Kidney capillary endothelial cell (primary cell): ENCODE measurements at regions not wholly inside any gene's neighbourhood (a gene's known extent, or its start where the extent isn't known, plus 50 kb on each side); places are given as distances from the start of the nearest gene placed in this dataset.

Experiments
- DNase-seq: peaks from one replicate; pipeline ENCODE4 v3.0.0-alpha.2; 2018; ENCODE audit warnings: low spot score

DNA sequence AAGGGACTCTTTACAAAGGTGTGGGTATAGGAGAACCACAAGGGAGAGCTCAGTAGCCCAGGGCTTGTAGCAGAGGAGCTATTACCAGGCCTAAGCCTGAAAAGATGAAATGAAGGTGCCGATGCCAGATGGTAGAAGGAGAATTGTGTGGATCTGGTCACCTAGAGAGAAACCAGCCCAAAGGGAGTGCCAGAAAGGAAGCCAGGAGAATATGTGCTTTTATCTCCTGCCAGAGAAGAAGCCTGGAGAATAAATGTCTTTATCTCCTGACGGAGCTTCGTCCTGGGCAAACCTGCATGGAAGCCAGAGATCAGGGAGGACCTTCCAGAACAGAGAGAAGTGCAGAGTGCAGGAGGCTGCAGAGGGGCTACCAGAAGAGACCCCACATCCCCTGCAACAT lies 142.6 kb downstream of the MED10 start:
- no peak for DNase-seq

DNA sequence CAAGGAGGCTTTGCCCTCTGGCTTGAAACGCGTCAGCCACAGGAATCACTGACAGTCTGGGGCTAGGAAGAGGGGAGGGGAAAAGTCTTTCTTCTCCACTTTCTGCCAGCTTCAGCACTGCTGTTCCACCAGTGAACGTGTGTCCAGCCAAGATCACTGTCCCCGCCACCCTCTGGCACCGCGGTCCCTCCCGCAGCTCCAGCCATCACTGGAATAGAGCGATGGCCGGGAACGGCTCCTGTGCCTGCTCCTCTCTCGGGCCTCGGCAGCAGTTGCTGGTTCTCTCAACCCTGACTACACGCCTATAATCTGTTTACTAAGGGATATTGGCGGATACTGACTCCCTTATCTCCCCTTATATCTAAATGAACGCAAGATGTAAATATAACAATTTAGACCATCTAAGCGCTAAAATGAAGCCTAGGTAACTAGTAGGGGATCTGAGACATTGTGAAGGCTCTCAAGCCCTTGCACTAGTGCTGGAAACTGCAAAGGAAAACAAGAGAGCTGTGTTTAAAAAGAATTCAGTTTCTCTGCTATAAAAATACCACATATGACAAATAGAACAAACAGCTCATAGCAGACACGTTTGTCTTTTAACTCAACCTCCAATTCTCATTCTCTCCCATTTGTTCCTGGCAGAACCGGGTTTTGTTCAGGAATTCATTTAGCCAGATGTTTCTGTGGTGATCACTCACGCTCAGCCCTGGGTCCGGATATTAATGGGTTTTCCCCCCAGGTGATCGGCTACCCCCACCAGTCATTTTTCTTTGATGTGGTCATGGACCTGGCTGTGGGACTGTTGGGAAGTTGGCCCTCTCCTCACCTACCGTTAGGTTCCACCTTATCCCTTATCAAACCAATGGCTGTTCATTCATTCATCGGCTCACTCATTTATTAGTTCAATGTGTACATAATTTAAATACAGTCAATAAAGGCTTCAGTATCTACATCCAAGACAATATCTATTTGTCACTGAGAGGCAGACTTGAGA lies 149.8 kb downstream of the MED10 start:
- DNase-seq: no peak

DNA sequence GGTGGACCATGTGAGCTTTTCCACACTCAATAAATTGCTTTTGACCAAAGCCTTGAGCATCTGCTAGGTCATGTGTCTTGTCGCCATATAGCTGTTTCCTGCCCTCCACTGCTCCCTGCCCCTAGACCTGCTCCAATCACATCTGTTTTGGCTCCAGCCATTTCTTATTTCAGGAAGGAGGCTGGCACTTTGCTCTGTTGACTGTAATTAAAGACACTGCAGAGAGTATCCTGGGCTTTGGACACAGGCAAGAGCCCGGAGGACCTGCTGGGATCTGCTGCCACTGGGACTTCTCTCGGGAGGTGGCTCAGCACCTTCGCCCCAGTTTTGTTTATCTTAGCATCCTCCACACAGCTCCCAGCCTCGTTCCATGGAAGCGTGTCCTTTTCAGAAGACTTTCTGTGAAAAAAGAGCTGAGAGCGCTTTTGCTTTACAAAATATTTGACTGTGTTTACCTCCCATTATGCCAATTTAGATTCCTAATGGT lies 153.2 kb downstream of the MED10 start:
- DNase-seq: no peak

DNA sequence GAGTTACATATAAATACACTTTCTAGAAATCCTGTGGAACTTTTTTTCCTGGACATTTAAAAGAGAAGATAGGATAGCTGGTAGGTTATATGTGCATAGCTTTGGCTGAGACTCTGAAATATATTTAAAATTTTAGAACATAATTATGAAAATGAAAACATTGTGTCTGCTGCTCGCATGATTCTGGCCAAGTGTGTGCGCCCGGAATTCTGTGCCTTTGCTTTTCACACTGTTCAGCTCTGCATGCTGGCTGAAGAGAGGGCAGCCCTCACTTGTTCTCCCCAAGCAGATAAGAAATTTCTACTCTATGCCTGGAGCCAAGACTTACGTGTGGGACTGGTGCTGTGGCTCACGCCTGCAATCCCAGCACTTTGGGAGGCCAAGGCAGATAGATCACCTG lies 153.9 kb downstream of the MED10 start:
- DNase-seq: no peak

DNA sequence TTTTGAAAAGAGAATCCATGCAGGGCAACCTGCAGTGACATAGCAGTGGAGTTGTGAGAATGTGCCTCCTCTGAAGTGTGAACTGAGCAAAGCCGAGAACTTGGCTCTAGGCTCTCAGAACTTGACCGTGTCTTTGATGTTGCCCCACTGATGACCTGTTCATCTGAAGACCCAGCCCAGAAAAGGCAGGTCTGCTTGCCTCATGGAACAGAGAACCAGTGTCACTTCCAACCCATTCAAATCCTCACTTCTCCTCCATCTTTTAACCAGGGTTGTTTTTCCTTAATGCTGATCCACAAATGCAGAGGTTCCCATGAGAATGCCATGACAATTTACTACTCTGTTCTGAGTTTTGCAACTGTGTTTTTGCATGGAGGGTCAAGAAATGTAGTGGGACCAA lies 155.4 kb downstream of the MED10 start:
- no peak for DNase-seq

DNA sequence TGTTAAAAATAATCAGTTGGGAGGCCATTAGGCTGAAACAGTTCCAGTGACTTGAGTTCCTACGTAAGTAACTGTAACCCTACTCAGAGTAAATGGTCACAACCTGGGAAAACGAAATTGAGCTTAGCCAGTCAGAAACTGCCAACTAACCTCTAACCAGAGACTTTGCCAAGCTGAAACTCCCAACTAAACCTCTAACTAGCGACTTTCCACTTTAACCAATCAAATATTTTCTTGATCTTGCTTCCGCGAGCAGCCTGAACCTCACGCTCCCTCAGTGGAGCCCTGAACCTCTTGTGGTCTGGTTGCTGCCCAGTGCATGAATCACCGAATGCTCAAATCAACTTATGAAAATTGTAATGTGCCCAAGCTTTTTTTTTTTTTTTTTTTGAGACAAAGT lies 156.2 kb downstream of the MED10 start:
- DNase-seq: no peak

DNA sequence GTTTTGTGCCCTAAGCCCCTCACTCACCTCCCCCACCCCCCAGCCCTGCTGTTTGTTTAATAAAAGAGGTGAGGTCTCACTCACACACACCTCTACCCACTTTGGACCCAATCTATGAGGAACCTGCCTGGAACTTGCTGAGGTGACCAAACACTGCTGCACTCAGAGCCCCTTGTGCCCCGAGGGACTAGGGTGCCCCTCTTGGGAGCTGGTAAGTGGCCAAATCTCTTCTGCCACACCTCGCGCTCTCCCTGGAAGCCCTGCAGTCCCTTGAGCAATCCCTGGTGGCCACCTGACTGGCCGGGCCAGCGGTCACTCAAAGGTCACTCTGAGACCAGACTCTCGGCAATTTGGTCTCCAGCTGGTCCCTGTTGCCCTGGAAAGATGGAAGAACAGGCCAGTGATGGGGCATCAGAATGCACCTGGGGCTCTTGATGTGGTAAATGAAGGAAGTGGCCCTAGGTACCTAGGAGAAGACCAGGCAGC lies 157.2 kb downstream of the MED10 start:
- no peak for DNase-seq

DNA sequence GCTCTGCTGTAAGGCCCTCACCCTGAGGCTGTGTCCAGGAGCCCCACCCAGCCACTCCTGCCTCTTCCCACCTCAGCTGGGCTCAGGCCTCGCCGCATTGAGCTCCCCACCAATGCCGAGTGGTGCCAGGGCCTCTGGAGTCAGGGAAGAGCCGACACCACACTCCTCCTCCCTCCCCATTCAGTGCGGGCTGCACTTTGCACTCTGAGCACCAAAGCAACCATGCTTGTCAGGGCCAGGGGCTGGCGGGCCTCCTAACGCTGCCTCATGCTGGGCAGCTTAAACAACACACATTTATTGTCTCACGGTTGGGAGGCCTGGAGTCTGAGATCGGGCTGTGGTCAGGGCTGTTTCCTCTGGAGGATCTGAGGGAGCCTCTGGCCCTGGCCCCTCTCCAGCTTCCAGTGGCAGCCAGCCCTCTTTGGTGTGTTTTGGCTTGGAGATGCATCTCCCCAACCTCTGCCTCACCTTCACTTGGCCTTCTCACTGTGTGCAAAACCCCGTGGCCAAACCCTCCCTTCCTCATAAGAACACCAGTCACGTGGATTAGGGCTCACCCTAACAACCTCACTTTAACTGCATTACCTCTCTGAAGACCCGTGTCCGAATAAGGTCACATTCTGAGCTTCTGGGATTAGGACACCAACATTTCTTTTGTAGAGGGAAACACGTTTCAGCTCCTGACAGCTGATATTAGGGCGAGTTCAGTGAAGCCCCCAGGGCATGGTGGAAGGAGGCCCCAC lies 157.8 kb downstream of the MED10 start:
- no peak for DNase-seq

DNA sequence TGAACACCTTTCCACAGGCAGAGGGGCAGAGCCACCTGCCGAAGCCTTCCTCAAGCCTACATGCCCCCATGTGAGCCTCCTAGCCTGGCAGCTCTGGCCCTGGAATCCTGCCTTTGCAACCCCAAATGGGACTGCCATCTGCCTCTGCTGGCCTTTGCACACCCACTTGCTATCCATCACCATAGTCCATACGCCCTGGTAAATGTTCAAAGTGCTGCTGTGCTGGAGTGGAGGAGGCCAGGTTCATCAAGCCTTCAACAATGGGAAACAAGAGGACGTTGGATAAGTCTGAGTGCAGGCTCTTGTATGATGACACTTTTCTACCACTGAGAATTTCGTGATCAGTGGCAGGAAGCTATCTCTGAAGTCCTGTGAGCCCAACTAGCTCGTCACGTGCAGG lies 159.8 kb downstream of the MED10 start:
- DNase-seq: no peak

DNA sequence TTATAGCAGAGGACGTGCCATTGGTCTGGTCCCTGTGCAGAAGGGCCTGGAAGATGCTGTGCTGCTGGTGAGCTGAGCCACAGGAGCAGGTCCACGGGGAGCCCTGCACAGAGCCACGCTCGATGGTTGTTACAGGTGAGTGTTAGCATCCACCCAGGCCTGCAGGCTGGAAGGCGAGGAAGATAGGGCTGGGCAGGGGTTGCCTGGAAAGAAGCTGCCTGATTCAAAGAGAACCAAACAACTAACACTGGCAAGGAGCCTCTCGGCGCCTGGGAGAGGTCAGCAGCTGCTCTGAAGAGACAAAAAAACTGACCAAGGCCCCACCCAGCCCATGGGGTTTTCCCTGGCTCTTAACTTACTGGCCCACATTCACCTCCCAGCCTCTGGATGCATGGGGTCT lies 160.2 kb downstream of the MED10 start:
- no peak for DNase-seq

DNA sequence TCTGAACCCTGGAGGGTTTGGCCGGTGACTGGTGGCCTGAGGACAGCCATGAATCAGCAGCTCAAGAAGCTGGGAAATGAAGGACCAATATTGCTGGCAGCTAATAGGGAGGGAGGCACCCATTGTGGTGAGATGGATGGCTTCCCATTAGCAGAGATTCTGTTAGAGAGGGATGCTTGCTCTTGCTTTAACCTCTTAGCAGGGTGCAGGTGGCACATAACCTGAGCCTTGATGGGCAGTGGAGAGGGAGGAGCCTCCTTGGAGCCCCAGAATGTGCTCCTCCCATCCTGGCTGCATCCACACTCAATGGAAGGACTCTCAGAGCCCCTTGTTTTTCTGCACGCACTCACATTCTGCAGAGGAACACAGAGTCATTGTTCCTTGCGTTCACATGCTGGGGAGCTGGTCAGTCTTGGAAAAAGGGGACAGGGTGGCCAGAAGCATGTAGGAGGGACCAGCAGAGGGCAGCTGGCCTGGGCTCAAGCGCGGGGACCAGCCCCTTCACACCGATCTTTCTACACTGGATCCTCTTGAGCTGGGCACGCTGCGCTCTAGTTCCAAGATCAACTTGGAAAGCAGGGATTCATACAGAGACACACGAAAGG lies 161.8 kb downstream of the MED10 start:
- DNase-seq: no peak

DNA sequence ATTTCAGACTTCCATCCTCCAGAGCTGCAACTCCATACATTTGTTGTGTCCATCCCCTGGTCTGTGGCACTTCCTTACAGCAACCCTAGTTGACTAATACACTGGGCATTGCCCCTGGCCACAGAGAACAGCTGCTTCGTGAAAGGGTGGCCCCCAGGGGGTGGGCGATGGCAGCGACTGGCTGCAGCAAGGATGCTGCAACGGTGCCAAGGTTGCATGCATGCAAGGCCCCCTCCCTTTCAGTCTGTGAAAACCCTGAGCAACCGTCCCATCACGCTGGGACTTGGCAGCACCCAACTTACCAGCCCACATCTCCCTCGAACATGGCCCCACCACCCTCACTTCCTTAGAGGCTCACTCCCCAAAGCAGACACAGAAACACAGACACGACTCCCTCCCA lies 162.5 kb downstream of the MED10 start:
- DNase-seq: no peak

DNA sequence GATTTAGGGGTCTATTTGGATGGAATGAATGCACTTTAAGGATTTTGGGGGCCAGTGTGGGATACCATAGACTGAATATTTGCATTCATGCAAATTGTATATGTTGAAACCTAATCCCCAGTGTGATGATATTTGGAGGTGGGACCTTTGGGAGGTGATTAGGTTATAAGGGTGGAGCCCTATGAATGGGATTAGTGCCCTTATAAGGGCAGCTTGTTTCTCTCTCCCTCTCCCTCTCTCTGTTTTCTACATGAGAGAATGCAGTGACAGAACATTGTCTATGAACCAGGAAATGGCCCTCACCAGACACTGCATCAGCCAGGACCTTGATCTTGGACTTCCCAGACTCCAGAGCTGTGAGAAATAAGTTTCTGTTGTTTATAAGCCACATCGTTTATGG lies 166.1 kb downstream of the MED10 start:
- no peak for DNase-seq

DNA sequence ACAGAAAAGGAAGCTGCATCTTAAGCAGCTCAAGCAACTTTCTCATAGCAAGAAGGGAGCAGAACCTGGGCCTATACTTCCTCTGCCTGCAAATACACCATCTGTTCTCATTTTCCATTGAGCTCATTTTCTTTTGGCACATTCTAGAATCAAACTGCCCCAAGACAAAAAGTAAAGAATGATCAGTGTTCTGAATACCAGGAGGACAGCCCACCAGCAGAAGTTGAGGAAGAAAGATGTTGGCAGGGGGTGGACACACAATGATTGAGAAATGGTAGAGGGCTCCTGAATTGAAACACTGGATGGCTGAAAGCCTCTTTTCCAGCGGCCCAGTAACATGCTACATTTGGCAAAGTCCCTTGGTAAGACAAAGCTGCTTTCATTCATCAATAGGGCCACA lies 171.8 kb downstream of the MED10 start:
- DNase-seq: no peak

DNA sequence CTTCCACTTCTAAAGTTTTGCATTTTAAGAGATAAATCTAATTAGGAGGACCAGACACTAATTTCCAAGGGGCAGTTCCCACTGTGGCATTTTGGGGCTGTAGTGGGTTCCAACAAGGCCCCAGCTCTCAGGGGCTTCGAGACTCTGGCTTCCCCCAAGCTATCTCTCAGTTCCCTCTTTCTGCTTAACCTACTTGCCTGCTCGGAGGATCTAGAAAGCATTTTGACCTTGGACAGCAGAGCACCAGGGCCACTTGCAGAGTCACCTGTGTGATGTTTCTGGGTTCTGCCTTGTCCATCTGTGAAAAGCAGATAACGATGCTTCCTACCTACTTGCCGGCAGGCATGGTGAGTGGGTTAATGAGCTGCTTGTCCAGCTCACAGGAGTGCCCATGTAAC lies 175.4 kb downstream of the MED10 start:
- DNase-seq: no peak

DNA sequence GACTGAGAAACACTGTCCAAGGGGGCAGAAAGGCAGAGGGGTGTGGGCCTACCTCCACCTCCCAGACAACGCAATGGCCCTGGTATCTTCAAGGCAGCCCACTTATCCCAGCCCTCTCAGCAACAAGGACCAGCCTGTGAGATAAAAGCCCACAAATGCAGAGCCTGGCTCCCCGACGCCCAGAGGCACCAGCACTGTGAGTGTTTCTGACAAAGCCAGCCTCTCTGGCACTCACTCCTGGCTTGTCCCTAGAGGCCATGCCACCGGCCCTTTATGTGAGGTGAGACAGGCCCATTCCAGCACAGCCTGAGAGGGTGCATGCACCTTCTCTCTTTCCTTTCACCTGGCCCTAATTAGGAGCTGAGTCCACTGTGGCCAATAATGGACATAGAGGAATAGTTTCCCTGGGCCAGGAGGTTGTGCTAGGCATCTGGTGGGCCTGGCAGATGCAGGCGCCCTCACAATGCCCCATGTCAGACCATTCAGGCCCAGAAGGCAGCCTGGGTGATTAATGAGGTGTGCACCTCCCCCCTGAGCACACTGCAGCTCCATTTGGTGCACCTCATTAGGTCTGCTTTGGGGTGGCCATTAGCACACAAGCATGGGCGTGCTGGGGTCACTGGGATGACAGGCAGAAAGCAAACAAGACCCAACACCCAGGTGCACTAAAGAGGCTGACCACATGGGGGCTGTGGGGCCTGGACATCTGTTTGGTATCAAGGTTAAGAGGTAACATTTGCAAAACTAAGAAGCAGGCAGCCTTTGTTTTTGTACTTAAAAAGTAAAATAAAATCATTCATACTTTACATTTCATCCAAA lies 176.0 kb downstream of the MED10 start:
- no peak for DNase-seq

DNA sequence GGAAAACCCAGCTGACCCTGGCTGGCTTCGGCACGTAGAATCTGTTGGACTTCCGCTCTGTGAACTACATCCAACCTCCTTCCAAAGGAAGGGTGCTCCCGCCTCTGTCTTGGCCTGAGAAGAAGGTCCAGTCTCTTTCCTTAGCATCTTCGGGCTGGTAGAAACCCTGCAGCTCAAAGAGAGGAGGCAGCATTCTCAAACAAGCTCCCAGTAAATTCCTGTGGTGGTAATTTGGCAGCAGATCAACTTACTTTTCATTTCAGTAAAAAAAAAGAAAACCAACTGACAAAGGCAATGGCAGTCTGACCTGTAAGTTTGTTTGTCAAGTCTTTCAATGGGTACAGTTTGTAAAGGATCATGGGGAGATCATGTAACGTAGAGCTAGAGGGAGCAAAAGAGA lies 176.7 kb downstream of the MED10 start:
- DNase-seq: no peak

DNA sequence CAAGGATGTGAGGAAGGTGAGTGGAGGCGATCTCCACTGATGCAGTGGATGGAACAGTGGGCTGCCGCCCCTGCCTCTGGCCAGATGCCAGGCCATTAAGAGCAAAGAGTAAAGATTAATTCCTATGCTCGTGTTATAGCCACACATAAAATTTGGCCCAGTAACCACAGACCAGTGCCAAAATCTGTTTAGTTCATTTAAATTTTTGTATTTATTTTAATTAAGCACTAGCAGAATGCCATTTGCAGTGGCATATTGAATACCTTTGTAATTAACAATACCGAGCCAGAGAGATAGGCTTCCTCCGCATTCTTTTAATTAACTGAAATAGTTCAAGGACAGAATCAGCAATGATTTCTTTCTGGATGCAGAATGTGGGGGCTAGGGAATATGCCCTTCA lies 179.8 kb downstream of the MED10 start:
- no peak for DNase-seq

DNA sequence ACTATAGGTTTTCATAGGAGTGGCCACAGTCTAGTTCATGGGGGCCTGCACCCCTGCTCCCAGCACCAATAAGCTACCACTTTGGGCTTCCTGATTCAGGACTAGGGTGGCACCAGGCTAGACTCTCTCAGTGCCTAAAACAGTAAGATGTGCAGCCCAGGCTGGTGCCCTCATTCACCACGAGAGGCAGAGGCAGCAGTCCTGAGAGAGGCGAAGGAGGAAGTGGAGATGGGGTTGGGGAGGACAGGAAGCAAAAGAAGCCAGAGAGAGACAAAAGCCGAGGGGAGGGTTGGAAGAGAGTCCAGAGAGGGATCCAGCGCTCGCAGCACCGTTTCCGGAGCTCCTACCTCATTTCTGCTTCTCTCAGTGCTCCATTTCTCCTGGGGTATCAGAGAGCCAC lies 180.9 kb downstream of the MED10 start:
- DNase-seq: no peak

DNA sequence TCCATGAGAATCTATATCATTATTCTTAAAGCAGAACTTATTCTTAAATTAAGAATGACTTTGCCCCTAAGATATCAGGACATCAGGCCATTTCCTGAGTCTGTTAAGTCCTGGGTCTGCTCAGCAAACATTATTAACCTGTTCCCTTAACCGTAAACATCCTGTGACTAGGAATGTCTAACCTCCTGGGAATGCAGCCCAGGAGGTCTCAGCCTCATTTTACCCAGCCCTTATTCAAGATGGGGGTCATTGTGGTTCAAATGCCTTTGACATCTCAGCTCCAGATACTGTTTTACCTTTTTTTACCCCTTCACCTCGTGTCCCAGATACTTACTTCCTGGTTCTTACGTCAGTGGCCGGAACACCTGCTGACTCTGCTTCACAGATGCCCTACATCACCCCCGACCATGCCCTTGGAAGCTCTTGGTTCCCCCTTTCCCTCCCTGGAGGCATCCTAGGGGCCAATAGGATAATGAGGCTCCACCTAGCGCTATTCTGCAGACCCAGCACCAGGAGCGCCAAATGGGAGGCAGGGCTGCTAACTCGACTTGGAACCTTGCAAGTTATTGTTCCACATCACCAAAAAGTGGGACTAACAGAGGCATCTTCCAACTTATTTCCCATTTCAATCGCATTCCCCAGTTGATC lies 182.5 kb downstream of the MED10 start:
- DNase-seq: no peak

DNA sequence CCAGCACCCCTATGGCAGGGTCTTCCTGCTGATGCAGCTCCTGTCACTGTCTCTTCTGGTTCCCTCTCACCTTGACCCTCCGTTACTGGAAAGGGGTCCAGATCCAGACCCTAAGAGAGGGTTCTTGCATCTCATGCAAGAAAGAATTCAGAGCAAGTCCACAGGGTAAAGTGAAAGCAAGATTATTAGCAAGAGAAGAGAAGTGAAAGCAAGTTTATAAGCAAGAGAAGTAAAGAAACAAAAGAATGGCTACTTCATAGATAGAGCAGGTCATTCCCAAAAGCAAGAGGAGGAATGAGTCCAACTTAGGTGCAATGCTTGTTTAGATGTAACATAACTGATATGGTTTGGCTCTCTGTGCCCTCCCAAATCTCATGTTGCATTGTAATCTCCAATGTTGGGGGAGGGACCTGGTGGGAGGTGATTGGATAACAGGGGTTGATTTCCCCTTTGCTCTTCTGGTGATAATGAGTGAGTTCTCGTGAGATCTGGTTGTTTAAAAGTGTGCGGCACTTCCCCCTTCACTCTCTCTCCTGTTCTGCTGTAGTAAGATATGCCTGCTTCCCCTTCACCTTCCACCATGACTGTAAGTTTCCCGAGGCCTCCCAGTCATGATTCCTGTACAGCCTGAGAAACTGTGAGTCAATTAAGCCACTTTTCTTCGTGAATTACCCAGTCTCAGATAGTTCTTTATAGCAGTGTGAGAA lies 183.3 kb downstream of the MED10 start:
- no peak for DNase-seq
